Lung (tissue), 11 donors: ENCODE measurements at regions not wholly inside any gene's neighbourhood (a gene's known extent, or its start where the extent isn't known, plus 50 kb on each side); places are given as distances from the start of the nearest gene placed in this dataset.
A peak's percentile ranks its signal among the peaks of the same experiment; 100 is the strongest.
"Not testable (repeated sequence)": the region's sequence is repeated elsewhere in the genome, so short reads cannot be mapped to it uniquely, and the experiment has no call there.

Experiments used
- ATAC-seq: fragments of 200-7000 bp; cut with Tn5 transposase; one replicate; pipeline ENCODE4 v1.9.1; 2020; ENCODE audit warnings: moderate number of reproducible peaks; ENCODE audit not compliant: insufficient read depth, low FRiP score
- DNase-seq, 3 donors: peaks; one replicate each; pipeline ENCODE4 v3.0.0-alpha.2; 2013 to 2017
- H3K27ac ChIP-seq, 2 donors: one replicate each; pipeline ENCODE4 v1.5.1; 2013; ENCODE audit warnings: mild to moderate bottlenecking in 2 of 2, moderate library complexity in 2 of 2, control low read depth in 1 of 2, inconsistent platforms in 1 of 2, low read depth in 1 of 2, low read length in 1 of 2
- H3K27me3 ChIP-seq, 3 donors: one replicate each; pipeline ENCODE4 v1.5.1; 2013; ENCODE audit warnings: low read length in 2 of 3; ENCODE audit not compliant: control insufficient read depth in 3 of 3, insufficient read depth in 3 of 3
- H3K36me3 ChIP-seq, 4 donors: one replicate each; pipeline ENCODE4 v1.5.1; 2013; ENCODE audit warnings: low read length in 4 of 4, mild to moderate bottlenecking in 1 of 4, moderate library complexity in 1 of 4; ENCODE audit not compliant: control insufficient read depth in 4 of 4, insufficient read depth in 4 of 4
- H3K4me1 ChIP-seq, 5 donors: one replicate each; pipeline ENCODE4 v1.5.1; 2013; ENCODE audit warnings: low read length in 5 of 5, mild to moderate bottlenecking in 2 of 5, moderate library complexity in 1 of 5; ENCODE audit not compliant: control insufficient read depth in 5 of 5, insufficient read depth in 5 of 5
- H3K4me3 ChIP-seq: one replicate; pipeline ENCODE4 v1.5.1; 2013; ENCODE audit warnings: mild to moderate bottlenecking, control low read depth, moderate library complexity
- H3K9ac ChIP-seq, 2 donors: one replicate each; pipeline ENCODE4 v1.5.1; 2013; ENCODE audit warnings: low read length in 2 of 2, control low read depth in 1 of 2; ENCODE audit not compliant: insufficient read depth in 1 of 2
- H3K9me3 ChIP-seq, 4 donors: one replicate each; pipeline ENCODE4 v1.5.1; 2013; ENCODE audit warnings: low read length in 3 of 4, mild to moderate bottlenecking in 1 of 4, moderate library complexity in 1 of 4; ENCODE audit not compliant: control insufficient read depth in 4 of 4, insufficient read depth in 3 of 4
- WGBS, 2 donors: extraction: QIAGEN DNeasy Blood & Tissue Kit; methylation state at CpG; one replicate each; pipeline ENCODE4 v1.1.7; 2013; 5-methylcytosine and 5-hydroxymethylcytosine counted together
- TF ChIP-seq, protein P1 (sequence below): IDR thresholded peaks from 2 replicates; pipeline ENCODE4 v1.5.1; 2012; ENCODE audit warnings: mild to moderate bottlenecking; ENCODE audit errors: control extremely low read depth, extremely low read depth
- donor health status: control.
- donor health status: control.
- donor health status: Bipolar disorder and iron deficiency.
- donor health status: healthy.
- donor health status: DM: yes; HTN: yes; CAD: no.

DNA sequence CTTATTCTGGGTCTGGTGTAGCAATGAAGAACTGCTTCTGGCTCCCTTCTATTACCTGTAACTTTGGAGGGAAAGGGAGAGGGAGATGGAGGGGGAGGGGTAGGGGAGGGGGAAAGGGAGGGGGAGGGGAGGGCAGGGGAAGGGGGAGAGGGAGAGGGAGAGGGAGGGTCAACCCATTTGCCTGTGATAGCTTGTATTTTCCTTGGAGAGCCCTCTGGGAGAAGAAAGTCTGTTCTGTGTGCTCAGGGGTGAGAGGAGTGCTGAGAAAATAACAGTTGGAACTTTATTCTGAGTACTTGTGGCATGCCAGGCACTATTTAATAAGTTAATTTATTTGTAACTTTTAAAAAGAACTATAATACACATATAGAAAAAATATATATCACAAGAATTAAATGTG lies 70.7 kb upstream of the TSPAN2 start:
- Histone ChIP-seq H3K27ac (no peak overlapping the region), H3K9ac (no peak overlapping the region), H3K36me3 (no peaks in the 10 kb centered on the region), H3K4me1 (peaks cover 0 to 7% (median 0%) of the 10 kb centered on the region in 5 donors), H3K9me3 (no peaks in the 10 kb centered on the region), H3K27me3 (no peaks in the 10 kb centered on the region), H3K4me3 (no peak overlapping the region)
- TF ChIP-seq, protein P1, sequence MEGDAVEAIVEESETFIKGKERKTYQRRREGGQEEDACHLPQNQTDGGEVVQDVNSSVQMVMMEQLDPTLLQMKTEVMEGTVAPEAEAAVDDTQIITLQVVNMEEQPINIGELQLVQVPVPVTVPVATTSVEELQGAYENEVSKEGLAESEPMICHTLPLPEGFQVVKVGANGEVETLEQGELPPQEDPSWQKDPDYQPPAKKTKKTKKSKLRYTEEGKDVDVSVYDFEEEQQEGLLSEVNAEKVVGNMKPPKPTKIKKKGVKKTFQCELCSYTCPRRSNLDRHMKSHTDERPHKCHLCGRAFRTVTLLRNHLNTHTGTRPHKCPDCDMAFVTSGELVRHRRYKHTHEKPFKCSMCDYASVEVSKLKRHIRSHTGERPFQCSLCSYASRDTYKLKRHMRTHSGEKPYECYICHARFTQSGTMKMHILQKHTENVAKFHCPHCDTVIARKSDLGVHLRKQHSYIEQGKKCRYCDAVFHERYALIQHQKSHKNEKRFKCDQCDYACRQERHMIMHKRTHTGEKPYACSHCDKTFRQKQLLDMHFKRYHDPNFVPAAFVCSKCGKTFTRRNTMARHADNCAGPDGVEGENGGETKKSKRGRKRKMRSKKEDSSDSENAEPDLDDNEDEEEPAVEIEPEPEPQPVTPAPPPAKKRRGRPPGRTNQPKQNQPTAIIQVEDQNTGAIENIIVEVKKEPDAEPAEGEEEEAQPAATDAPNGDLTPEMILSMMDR, result no peak
- DNase-seq (no peak), ATAC-seq (no peak)

DNA sequence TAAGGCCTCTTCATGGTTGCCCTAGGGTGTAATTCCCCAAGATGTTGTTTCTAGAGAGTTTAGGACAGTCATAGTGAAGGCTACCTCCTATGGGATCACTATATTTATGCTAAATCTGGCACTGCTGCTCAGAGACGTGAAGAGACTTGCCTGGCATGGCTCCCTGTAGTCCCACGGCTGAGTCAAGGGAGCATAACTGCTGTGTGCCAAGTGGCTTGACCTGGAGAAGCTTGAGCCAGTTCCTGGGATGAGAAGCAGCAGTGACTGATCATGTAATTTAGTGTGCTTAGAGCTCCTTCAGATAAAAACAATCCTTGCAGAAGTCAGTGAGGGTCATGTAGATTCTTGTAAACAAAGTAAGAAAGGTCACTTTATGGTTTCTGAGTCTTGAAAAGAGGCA lies 68.9 kb upstream of the TSPAN2 start:
- Histone ChIP-seq H3K36me3 (no peaks in the 10 kb centered on the region), H3K27me3 (no peaks in the 10 kb centered on the region), H3K4me1 (peaks cover 0 to 7% (median 0%) of the 10 kb centered on the region in 5 donors), H3K9me3 (no peaks in the 10 kb centered on the region), H3K27ac (peak overlapping the region in 1 of 2 donors; percentile 9), H3K4me3 (no peak overlapping the region), H3K9ac (no peak overlapping the region)
- WGBS, 2 donors, result 51 to 76% methylated on average over 2 of the region's 2 CpGs
- peak; percentile 27 for ATAC-seq
- TF ChIP-seq, protein P1, result no peak
- peak in 1 of 3 donors; percentile 21 for DNase-seq

DNA sequence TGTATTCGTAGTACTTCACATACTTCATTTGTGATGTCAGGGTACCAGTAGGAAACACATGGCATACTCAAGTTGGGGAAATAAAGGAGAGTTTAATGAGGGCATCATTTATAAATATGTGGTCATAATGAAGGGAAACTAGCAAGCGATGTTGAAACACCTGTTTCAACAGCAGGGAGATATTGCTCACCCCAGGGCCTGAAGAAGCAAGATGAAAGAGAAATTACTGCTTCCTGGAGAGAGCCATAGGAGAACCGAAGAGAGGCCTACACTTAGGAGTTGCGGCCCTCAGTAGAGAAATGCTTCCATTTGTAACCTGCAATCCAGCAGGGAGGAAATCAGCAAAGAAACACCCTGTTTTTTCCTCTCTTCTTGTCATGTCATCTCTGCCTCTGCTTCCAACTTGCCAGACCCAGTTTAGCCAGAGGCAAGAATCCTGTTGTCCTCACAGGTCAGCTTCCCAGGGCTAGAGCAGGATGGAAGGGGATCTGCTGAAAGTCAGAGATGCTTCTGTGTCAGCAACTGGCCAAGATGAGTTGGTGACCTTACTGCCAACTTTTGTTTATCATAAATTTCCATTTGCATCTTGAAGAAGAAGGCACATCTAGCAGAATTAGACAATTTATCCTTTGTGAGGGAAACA lies 67.6 kb upstream of the TSPAN2 start:
- WGBS, 2 donors, result 72 to 82% methylated on average over 4 of the region's 4 CpGs
- no peak overlapping the region for H3K9ac ChIP-seq
- peaks cover 0 to 7% (median 0%) of the 10 kb centered on the region in 5 donors for H3K4me1 ChIP-seq
- H3K27ac ChIP-seq, result no peak overlapping the region
- TF ChIP-seq, protein P1, result no peak
- H3K4me3 ChIP-seq, result no peak overlapping the region
- no peaks in the 10 kb centered on the region for H3K27me3 ChIP-seq
- H3K36me3 ChIP-seq, result no peaks in the 10 kb centered on the region
- no peak for ATAC-seq
- H3K9me3 ChIP-seq, result no peaks in the 10 kb centered on the region
- no peak for DNase-seq

DNA sequence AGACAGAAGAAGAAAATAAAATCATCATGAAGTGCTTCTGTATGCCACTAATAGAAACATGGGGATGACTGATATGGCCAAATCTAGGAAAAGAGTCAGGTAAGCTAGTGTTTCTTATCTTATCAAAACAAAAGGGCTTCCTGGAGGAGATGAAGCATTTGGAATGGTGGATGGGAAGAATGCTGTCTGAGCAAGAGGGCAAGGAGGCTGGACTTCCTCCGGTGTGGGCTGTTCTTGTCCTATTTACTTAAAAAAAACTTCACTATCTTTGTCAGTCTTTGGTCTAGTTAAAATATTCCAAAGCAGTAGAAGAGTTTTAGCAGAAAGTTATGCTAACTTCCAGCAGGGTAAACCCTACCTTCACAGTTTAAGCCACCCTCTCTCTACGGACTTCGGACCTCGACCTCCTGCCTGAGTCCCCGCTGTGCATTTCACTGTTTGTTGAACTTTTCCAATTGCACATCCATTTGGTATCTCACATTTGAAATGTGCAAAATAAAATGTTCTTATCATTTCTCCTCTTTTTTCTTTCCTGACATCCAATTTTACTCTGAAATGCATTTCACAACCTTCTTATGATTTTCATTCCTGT lies 64.8 kb upstream of the TSPAN2 start:
- Histone ChIP-seq H3K36me3 (no peaks in the 10 kb centered on the region), H3K4me3 (no peak overlapping the region), H3K27me3 (no peaks in the 10 kb centered on the region), H3K4me1 (peaks cover 0 to 7% (median 0%) of the 10 kb centered on the region in 5 donors), H3K9me3 (no peaks in the 10 kb centered on the region), H3K27ac (no peak overlapping the region), H3K9ac (no peak overlapping the region)
- DNase-seq (no peak), ATAC-seq (no peak)
- TF ChIP-seq, protein P1, result no peak
- WGBS, 2 donors, result 90 to 91% methylated on average over 5 of the region's 5 CpGs

DNA sequence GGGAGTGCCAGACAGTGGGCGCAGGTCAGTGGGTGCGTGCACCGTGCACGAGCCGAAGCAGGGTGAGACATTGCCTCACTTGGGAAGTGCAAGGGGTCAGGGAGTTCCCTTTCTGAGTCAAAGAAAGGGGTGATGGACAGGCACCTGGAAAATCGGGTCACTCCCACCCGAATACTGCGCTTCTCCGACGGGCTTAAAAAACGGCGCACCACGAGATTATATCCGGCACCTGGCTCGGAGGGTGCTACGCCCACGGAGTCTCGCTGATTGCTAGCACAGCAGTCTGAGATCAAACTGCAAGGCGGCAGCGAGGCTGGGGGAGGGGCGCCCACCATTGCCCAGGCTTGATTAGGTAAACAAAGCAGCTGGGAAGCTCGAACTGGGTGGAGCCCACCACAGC lies 58.6 kb upstream of the TSPAN2 start:
- 21% methylated on average over 18 to 20 of the region's 22 CpGs for WGBS, 2 donors
- H3K4me3 ChIP-seq, ATAC-seq: not testable (repeated sequence)

More for the DNA sequence above, 58.6 kb upstream of the TSPAN2 start:
- H3K4me1 ChIP-seq, H3K9ac ChIP-seq, H3K36me3 ChIP-seq, H3K27ac ChIP-seq, H3K9me3 ChIP-seq, H3K27me3 ChIP-seq, DNase-seq: not testable (repeated sequence)
